OCI-LY1 (cell line): ENCODE measurements at regions not wholly inside any gene's neighbourhood (a gene's known extent, or its start where the extent isn't known, plus 50 kb on each side); places are given as distances from the start of the nearest gene placed in this dataset.

Experiments used
- H2AFZ ChIP-seq: fragments of 200-600 bp; sonication (generic), shearing (Covaris generic); 2 replicates; pipeline ENCODE4 v1.6.0; 2014; ENCODE audit warnings: antibody characterized with exemption, mild to moderate bottlenecking, low read length
- H3F3A ChIP-seq: fragments of 200-600 bp; sonication (generic), shearing (Covaris generic); 2 replicates; pipeline ENCODE4 v1.6.0; 2014; ENCODE audit warnings: mild to moderate bottlenecking, antibody characterized with exemption, low read length, moderate library complexity; ENCODE audit not compliant: insufficient read depth
- H3K27ac ChIP-seq: fragments of 200-600 bp; sonication (generic); 2 replicates; pipeline ENCODE4 v1.5.1; 2014; ENCODE audit warnings: low read length, mixed run types, mild to moderate bottlenecking, low read depth; ENCODE audit not compliant: poor library complexity, severe bottlenecking
- H3K27me3 ChIP-seq: fragments of 200-600 bp; sonication (generic); 2 replicates; pipeline ENCODE4 v1.6.0; 2014; ENCODE audit warnings: antibody characterized with exemption, mild to moderate bottlenecking, low read length, moderate library complexity; ENCODE audit not compliant: insufficient read depth
- H3K36me3 ChIP-seq: fragments of 200-600 bp; sonication (generic); 2 replicates; pipeline ENCODE4 v1.6.1; 2014; ENCODE audit warnings: mild to moderate bottlenecking, antibody characterized with exemption, low read length, moderate library complexity, mixed read lengths; ENCODE audit not compliant: insufficient read depth
- H3K4me1 ChIP-seq: fragments of 200-600 bp; sonication (generic); 2 replicates; pipeline ENCODE4 v1.5.1; 2014; ENCODE audit warnings: mild to moderate bottlenecking, low read length, moderate library complexity; ENCODE audit not compliant: insufficient read depth, severe bottlenecking
- H3K4me2 ChIP-seq: fragments of 200-600 bp; sonication (generic), shearing (Covaris generic); 2 replicates; pipeline ENCODE4 v1.6.1; 2014; ENCODE audit warnings: low read length
- H3K4me3 ChIP-seq: fragments of 200-600 bp; sonication (generic); 2 replicates; pipeline ENCODE4 v1.5.1; 2014; ENCODE audit warnings: low read length, low read depth, mild to moderate bottlenecking, mixed read lengths; ENCODE audit not compliant: poor library complexity, severe bottlenecking
- H3K79me2 ChIP-seq: fragments of 200-600 bp; shearing (Covaris generic); 2 replicates; pipeline ENCODE4 v1.6.1; 2016; ENCODE audit warnings: mixed run types, low read length, mixed read lengths; ENCODE audit not compliant: insufficient read depth
- H3K9ac ChIP-seq: fragments of 200-600 bp; sonication (generic), shearing (Covaris generic); 2 replicates; pipeline ENCODE4 v1.6.1; 2014; ENCODE audit warnings: mild to moderate bottlenecking, low read length, mixed read lengths
- H3K9me2 ChIP-seq: fragments of 200-600 bp; sonication (generic), shearing (Covaris generic); 2 replicates; pipeline ENCODE4 v1.6.1; 2014; ENCODE audit warnings: low read depth, mild to moderate bottlenecking, low read length, mixed read lengths
- H3K9me3 ChIP-seq: fragments of 200-600 bp; shearing (Covaris generic); 2 replicates; pipeline ENCODE4 v1.6.1; 2014; ENCODE audit warnings: low read length, mixed read lengths
- H4K20me1 ChIP-seq: fragments of 200-600 bp; sonication (generic), shearing (Covaris generic); 2 replicates; pipeline ENCODE4 v1.6.0; 2016; ENCODE audit warnings: mild to moderate bottlenecking, low read length; ENCODE audit not compliant: insufficient read depth
- CTCF ChIP-seq: fragments of 200-600 bp; sonication (generic), shearing (Covaris generic); IDR thresholded peaks from 2 replicates; pipeline ENCODE4 v1.5.1; 2017; ENCODE audit warnings: mild to moderate bottlenecking, antibody characterized with exemption, low read length, moderate library complexity, mixed read lengths
- EZH2 ChIP-seq: fragments of 200-600 bp; sonication (generic), shearing (Covaris generic); IDR thresholded peaks from 2 replicates; pipeline ENCODE4 v1.8.0; 2017; ENCODE audit warnings: borderline replicate concordance, mixed run types, mild to moderate bottlenecking, antibody characterized with exemption, low read length, moderate library complexity, mixed read lengths

- Histone ChIP-seq H4K20me1 (no peaks in the 10 kb centered on the region), H2AFZ (no peak overlapping the region)
Measured at GRCh38 chr5:138661291-138661960, 86.2 kb upstream of the HSPA9 start.

DNA sequence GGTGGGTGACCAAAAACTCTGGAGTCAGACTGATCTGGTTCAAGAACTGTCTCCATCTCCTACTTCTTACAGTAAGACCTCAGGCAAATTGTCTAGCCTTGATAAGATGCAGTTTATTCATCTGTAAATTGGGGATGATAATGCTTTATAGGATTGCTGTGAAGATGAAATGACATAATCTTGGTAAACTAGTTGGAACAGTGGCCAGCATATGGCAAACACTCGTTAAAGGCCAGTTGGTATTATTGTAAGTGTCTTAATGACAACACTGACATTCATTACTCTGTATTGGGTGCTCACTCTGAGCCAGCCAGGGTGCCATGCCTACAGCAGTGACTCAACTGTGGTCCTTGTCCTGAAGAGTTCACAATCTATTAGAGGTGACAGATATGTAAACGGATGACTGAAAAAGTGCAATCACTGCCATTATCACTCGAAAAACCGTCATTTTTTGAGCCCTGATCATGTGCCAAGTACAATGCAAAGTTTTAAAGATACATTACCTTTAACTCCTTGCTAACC lies 84.9 kb upstream of the HSPA9 start:
- no peak for TF ChIP-seq EZH2
- no peak for TF ChIP-seq CTCF
- no peaks in the 10 kb centered on the region for H4K20me1 ChIP-seq
- H3K9me2 ChIP-seq = no peaks in the 10 kb centered on the region
- H3F3A ChIP-seq = no peaks in the 10 kb centered on the region
- H3K36me3 ChIP-seq = no peaks in the 10 kb centered on the region
- H3K27me3 ChIP-seq = no peaks in the 10 kb centered on the region
- no peaks in the 10 kb centered on the region for H3K79me2 ChIP-seq
- no peaks in the 10 kb centered on the region for H3K9me3 ChIP-seq
- no peak overlapping the region for H3K27ac ChIP-seq
- no peak overlapping the region for H3K9ac ChIP-seq
- no peaks in the 10 kb centered on the region for H3K4me1 ChIP-seq
- H2AFZ ChIP-seq = no peak overlapping the region
- no peak overlapping the region for H3K4me2 ChIP-seq
- H3K4me3 ChIP-seq = no peak overlapping the region

More at GRCh38 chr5:138661291-138661960, 86.2 kb upstream of the HSPA9 start:
- no peaks in the 10 kb centered on the region for H3K27me3 ChIP-seq
- TF ChIP-seq EZH2 (no peak), CTCF (no peak)
- no peaks in the 10 kb centered on the region for H3K4me1 ChIP-seq
- no peak overlapping the region for H3K4me2 ChIP-seq
- H3K9me2 ChIP-seq = no peaks in the 10 kb centered on the region
- no peak overlapping the region for H3K9ac ChIP-seq
- H3K9me3 ChIP-seq = no peaks in the 10 kb centered on the region
- H3K36me3 ChIP-seq = no peaks in the 10 kb centered on the region
- no peaks in the 10 kb centered on the region for H3F3A ChIP-seq
- no peak overlapping the region for H3K4me3 ChIP-seq
- H3K79me2 ChIP-seq = no peaks in the 10 kb centered on the region
- no peak overlapping the region for H3K27ac ChIP-seq

- H3K36me3 ChIP-seq = no peaks in the 10 kb centered on the region
- no peaks in the 10 kb centered on the region for H3K27me3 ChIP-seq
- no peak overlapping the region for H3K27ac ChIP-seq
- no peak overlapping the region for H2AFZ ChIP-seq
- TF ChIP-seq EZH2 = no peak
- no peak for TF ChIP-seq CTCF
- no peak overlapping the region for H3K9ac ChIP-seq
- no peaks in the 10 kb centered on the region for H3K4me1 ChIP-seq
- no peaks in the 10 kb centered on the region for H4K20me1 ChIP-seq
- H3K9me2 ChIP-seq = no peaks in the 10 kb centered on the region
- no peak overlapping the region for H3K4me2 ChIP-seq
- H3K79me2 ChIP-seq = no peaks in the 10 kb centered on the region
- no peak overlapping the region for H3K4me3 ChIP-seq
- no peaks in the 10 kb centered on the region for H3F3A ChIP-seq
- no peaks in the 10 kb centered on the region for H3K9me3 ChIP-seq
Measured at GRCh38 chr5:138659561-138659960, 84.4 kb upstream of the HSPA9 start.
